ENCODE measurements at regions not wholly inside any gene's neighbourhood (a gene's known extent, or its start where the extent isn't known, plus 50 kb on each side); places are given as distances from the start of the nearest gene placed in this dataset.

DNA sequence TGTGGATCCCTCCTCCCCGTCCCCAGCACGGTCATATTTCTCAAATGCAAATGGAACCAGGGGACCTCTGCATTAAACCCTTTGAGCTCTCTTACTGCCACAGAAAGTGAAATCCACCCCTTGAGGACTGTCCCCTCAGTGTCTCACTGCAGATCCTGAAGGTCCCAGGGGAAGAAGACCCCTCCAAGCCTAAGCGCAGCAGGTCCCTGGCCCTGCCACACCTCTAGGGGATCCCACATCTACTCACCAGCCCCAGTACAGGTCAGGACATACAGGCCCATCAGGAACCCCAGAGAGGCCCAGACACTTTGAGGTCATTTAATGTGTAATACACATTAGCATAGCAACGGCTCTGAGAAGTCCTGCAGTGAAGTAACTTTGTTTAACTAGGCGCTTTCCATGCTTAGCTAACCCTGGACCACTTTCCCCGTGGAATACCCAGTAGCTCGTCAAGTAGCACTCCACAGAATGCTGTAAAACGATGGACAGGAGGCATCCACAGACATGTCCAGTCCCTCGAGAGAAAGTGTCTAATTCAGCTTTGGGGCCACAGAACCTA is 54.7 kb upstream of the ALDH1B1 start:
- peaks cover 1% of the 10 kb centered on the region in 2 experiments for H4K20me1 ChIP-seq (replicated peaks in 1 of 2; ENCODE audit: control insufficient read depth in 1 of 2, insufficient read depth in 2 of 2, low read length in 2 of 2)
- no peak overlapping the region for H3K14ac ChIP-seq (ENCODE audit: insufficient read length)
- no peak for FAIRE-seq

More for the DNA sequence above, 54.7 kb upstream of the ALDH1B1 start:
- TF ChIP-seq CHD2 (IDR thresholded peaks at IDR 0.05; ENCODE audit: low read length) (no peak), RXRA (IDR thresholded peaks at IDR 0.05; ENCODE audit: insufficient read depth, low read depth, low read length) (no peak), BCL11A (IDR thresholded peaks at IDR 0.05; ENCODE audit: low read depth in 2 of 2, low read length in 2 of 2) (no peak), KDM1A (IDR thresholded peaks at IDR 0.05; ENCODE audit: borderline replicate concordance, low read length) (no peak), POLR2AphosphoS5 (IDR thresholded peaks at IDR 0.05; ENCODE audit: low read depth, low read length) (no peak), CHD1 (IDR thresholded peaks at IDR 0.05; ENCODE audit: low read depth, low read length) (no peak), RBBP5 (IDR thresholded peaks at IDR 0.05; ENCODE audit: borderline replicate concordance, low read depth, low read length) (no peak)
- TF ChIP-seq, protein P1, sequence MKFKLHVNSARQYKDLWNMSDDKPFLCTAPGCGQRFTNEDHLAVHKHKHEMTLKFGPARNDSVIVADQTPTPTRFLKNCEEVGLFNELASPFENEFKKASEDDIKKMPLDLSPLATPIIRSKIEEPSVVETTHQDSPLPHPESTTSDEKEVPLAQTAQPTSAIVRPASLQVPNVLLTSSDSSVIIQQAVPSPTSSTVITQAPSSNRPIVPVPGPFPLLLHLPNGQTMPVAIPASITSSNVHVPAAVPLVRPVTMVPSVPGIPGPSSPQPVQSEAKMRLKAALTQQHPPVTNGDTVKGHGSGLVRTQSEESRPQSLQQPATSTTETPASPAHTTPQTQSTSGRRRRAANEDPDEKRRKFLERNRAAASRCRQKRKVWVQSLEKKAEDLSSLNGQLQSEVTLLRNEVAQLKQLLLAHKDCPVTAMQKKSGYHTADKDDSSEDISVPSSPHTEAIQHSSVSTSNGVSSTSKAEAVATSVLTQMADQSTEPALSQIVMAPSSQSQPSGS (IDR thresholded peaks at IDR 0.05; ENCODE audit: low read length): no peak
- H3K18ac ChIP-seq (ENCODE audit: extremely low read depth, low read length): no peak overlapping the region
- no peak overlapping the region for H4K91ac ChIP-seq (replicated peaks; ENCODE audit: insufficient read length, low read length)
- H3K9ac ChIP-seq (replicated peaks in 1 of 4; ENCODE audit: extremely low read depth in 1 of 4, low read depth in 3 of 4, low read length in 3 of 4): no peak overlapping the region
- DNase-seq (ENCODE audit: low read depth in 1 of 2, low spot score in 2 of 2): no peak
- H3K23ac ChIP-seq (ENCODE audit: insufficient read length): no peak overlapping the region
- no peaks in the 10 kb centered on the region for H3K9me3 ChIP-seq (ENCODE audit: insufficient read depth in 2 of 2, low read depth in 1 of 2, low read length in 1 of 2)
- H3K79me1 ChIP-seq (ENCODE audit: low read depth, low read length): no peaks in the 10 kb centered on the region
- WGBS, 2 experiments (ENCODE audit: extremely low coverage in 1 of 2, insufficient coverage in 1 of 2, insufficient read length in 1 of 2, insufficient replicate concordance in 2 of 2, low coverage in 1 of 2, low lambda C conversion rate in 2 of 2, missing lambda C conversion rate in 1 of 2): 86% methylated on average over 9 of the region's 9 CpGs; no CpG with 5 or more reads in 1 of the 2 experiments
- H2BK5ac ChIP-seq (ENCODE audit: low read depth, low read length): 0 out of 2 replicates have a peak overlapping the region, but pooled peaks have one; percentile 39
- H2AFZ ChIP-seq (ENCODE audit: low read length): no peak overlapping the region
- no peak overlapping the region for H2BK20ac ChIP-seq (ENCODE audit: low read length)
- no peak overlapping the region for H3K27ac ChIP-seq (ENCODE audit: low read depth, low read length)
- H3K79me2 ChIP-seq (ENCODE audit: control insufficient read depth in 1 of 2, insufficient read depth in 2 of 2, low read length in 2 of 2): no peaks in the 10 kb centered on the region
- H3K27me3 ChIP-seq (replicated peaks in 1 of 4; ENCODE audit: control insufficient read depth in 3 of 4, extremely low read depth in 1 of 4, insufficient read depth in 3 of 4, low read length in 3 of 4): no peaks in the 10 kb centered on the region; a peak in 2 of 7 replicates
- ChIA-PET CTCF (ENCODE audit: partially characterized antibody) (interaction anchor here (0.9 to 5.0 kb wide), 9 partner anchors 8 to 424 kb away, joined by 3 to 25 read pairs (median 5); no protein-coding TSS in a partner anchor), POLR2A (ENCODE audit: partially characterized antibody) (interaction anchor here (0.9 kb wide), 1 partner anchor 8 kb away, joined by 4 read pairs; no protein-coding TSS in a partner anchor)
- no peak overlapping the region for H4K5ac ChIP-seq (ENCODE audit: insufficient read length, low read depth, low read length)
- H3K23me2 ChIP-seq (ENCODE audit: low read depth, low read length): no peaks in the 10 kb centered on the region
- H3K4me2 ChIP-seq (ENCODE audit: insufficient read depth in 1 of 2, low read depth in 2 of 2, low read length in 2 of 2): no peak overlapping the region
- H2AK5ac ChIP-seq (ENCODE audit: low read depth, low read length): no peak overlapping the region
- peaks cover 0 to 9% (median 2%) of the 10 kb centered on the region in 4 experiments; a peak in 3 of 7 replicates for H3K4me1 ChIP-seq (replicated peaks in 1 of 4; ENCODE audit: control insufficient read depth in 3 of 4, insufficient read depth in 4 of 4, low read length in 3 of 4)
- no peak overlapping the region for H2BK15ac ChIP-seq (ENCODE audit: low read length)
- H3K36me3 ChIP-seq (ENCODE audit: control insufficient read depth in 2 of 4, insufficient read depth in 4 of 4, low read length in 3 of 4): no peaks in the 10 kb centered on the region
- no peak overlapping the region for H4K8ac ChIP-seq (ENCODE audit: extremely low read depth, insufficient read depth, low read length)
- H2BK120ac ChIP-seq (replicated peaks; ENCODE audit: low read depth, low read length): no peak overlapping the region
- no peak overlapping the region for H3K4me3 ChIP-seq (ENCODE audit: extremely low read depth in 1 of 4, insufficient read depth in 2 of 4, low read depth in 3 of 4, low read length in 4 of 4)
- H2BK12ac ChIP-seq (ENCODE audit: low read depth, low read length): no peak overlapping the region
- H3K56ac ChIP-seq (replicated peaks; ENCODE audit: insufficient read length, low read depth, low read length): no peak overlapping the region
- no peak overlapping the region for H3K4ac ChIP-seq (replicated peaks; ENCODE audit: insufficient read length, low read depth, low read length)

Measured in H1 (cell line).